NCI-H774 (cell line): ENCODE measurements at regions not wholly inside any gene's neighbourhood (a gene's known extent, or its start where the extent isn't known, plus 50 kb on each side); places are given as distances from the start of the nearest gene placed in this dataset.
"Not testable (repeated sequence)": the region's sequence is repeated elsewhere in the genome, so short reads cannot be mapped to it uniquely, and the experiment has no call there.

Source experiments
- DNase-seq: peaks from one replicate; lab custom pipeline; 2025; lab: John Stamatoyannopoulos, UW

DNA sequence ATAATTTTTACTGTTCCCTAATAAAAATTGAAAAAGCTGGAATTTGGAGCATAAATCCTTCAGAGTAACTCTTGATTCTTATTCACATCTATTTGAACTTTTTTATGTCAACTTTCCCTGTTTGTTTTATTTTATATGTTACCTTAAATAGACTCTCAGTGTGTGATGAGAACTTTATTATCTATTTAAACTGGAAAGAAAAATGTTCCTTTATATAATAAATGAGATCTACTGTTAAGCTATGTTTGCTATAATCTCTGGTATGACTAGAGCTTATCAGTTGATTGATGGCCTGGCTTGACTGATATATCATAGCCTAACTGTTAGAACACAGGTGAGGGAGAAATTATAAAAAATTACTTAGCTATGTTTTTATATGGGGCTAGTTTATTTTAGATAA, 330.6 kb upstream of the EPHA6 start:
- no peak for DNase-seq

DNA sequence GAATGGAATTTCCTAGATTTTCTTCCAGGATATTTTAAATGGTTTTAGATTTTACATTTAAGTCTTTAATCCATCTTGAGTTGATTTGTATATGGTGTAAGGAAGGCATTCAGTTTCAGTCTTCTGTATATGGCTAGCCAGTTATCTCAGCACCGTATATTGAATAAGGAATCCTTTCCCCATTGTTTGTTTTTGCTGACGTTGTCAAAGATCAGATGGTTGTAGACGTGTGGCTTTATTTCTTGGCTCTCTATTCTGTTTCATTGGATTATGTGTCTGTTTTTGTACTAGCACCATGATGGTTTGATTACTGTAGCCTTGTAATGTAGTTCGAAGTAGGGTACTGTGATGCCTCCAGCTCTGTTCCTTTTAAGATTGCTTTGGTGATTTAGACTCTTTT, 325.7 kb upstream of the EPHA6 start:
- DNase-seq, result no peak

DNA sequence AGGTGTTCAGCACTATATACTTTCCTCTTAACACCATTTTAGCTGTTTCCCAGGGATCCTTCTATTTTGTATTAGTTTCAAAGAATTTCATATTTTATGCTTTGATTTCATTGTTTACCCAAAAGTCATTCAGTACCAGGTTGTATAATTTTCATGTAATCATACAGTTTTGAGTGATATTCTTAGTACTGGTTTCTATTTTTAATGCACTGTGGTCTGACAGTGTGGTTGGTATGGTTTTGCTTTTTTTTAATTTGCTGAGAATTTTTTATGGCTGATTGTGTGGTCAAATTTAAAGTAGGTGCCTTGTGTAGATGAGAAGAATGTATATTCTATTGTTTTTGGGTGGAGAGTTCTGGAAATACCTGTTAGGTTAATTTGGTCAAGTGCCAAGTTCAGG, 323.4 kb upstream of the EPHA6 start:
- DNase-seq, result no peak

GRCh38 chr3:96491868-96492267, 322.5 kb upstream of the EPHA6 start:
- DNase-seq, result no peak

DNA sequence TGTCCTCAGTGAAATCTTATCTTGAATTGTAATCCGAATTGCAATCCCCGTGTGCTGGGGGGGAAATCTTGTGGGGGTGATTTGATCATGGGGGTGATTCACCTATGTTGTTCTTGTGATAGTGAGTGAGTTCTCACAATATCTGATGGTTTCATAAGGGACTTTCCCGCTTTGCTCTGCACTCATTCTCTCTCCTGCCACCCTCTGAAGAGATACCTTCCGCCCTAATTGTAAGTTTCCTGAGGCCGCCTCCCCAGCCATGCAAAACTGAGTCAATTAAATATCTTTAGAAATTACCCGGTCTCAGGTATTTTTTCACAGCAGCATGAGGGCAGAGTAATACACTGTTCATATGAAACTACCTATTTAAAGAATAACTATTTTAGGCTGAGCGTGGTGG, 304.1 kb upstream of the EPHA6 start:
- DNase-seq, result no peak

DNA sequence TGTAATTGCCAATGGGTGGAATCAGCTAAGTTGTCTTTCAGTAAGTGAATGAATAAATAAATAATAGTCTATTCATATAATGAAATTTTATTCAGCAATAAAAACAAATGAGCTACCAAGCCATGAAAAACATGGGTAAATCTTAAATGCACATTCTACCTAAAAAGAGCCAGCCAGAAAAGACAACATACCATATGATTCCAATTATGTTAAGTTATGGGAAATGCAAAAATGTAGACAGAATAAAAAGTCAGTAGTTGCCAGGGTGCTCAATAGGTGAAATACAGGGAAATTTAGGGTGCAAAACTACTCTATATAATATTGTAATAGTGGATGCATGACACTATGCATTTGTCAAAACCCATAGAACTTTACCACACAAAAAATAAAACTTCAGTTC, 277.2 kb upstream of the EPHA6 start:
- no peak for DNase-seq

DNA sequence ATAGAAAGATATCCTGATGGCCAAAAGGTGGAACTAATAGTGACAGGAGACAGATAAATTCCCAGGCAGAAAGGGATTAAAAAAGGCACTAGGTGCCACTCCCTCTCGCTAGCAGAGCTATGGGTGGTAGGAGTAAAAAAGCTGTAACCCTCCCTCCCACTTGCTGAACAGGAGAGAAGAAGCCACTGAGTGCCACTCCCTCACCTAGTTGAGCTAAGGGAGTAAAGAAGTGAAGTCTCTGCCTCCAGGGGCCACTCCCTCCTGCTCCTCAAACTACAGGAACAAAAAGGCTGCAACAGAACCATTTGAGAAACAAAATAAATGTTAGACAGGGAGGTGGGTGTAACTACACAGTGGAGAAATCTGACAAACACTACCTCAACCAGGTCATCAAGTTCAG, 276.2 kb upstream of the EPHA6 start:
- DNase-seq, result no peak

DNA sequence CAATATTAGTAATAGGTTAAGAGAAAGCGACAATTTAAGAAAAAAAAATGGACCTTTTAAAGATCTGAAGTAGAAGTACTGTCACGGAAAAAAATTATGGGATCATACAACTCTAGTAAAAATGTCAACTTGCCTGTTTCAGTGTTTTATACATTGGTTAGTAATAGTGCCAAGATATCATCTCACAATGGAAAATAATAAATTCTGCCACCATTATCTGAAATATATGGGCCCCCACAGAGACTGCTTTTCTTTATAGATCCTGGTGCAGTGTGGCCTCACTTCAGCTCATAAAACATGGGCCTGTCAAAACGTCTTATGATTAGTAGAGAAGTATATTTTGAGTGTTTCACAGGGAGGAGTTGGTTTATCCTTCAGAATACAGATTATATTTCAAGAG, 266.3 kb upstream of the EPHA6 start:
- no peak for DNase-seq

DNA sequence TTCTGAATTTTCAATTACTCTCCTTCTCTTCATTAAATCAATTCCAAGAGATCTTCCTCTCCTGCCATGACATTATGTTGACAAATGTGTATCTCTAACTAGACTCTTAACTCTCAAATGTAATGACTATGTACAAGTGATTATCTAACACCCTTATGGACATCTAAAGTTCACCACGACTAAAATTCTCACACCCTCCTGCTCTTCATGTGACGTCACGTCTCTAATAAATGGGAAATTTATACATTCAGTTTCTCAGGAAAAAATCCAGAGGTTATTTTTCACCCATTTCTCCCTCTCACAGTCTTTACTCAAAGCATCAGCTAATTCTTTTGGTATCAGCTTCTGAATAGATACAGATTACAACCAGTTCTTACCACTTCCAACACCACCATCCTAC, 237.5 kb upstream of the EPHA6 start:
- DNase-seq, result no peak

DNA sequence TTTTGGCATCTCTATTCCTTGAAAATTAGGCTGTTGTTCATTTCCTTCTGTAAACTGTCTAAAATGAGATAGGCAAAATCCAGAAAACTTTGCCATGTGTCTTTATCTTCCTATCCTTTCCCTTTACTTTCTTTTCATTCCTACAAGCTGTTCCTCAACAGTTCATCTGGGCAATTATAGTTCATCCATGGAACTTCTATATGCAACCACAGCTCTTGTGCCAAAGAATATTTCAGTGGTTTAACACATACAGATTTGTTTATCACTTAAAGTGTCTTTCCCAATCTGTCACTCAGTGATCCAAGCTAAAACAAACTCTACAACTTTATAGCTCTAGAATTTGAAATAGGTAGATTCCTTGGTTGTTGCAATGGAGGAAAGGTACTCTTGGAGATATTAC, 230.3 kb upstream of the EPHA6 start:
- DNase-seq, result no peak

GRCh38 chr3:96606865-96607264, 207.5 kb upstream of the EPHA6 start:
- DNase-seq, result not testable (repeated sequence)

DNA sequence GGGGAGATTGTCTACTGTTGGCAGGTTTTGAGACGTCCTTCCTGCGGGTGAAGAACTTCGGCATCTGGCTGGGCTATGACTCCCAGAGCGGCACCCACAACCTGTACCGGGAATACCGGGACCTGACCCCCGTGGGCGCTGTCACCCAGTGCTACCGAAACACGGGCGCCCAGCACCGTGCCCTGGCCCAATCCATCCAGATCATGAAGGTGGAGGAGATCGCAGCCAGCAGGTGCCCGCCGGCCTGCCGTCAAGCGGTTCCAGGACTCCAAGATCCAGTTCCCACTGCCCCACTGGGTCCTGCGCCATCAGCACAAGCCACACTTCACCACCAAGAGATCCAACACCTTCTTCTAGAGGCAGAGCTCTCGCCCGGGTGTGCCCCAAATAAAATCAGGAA, 194.9 kb upstream of the EPHA6 start:
- no peak for DNase-seq

DNA sequence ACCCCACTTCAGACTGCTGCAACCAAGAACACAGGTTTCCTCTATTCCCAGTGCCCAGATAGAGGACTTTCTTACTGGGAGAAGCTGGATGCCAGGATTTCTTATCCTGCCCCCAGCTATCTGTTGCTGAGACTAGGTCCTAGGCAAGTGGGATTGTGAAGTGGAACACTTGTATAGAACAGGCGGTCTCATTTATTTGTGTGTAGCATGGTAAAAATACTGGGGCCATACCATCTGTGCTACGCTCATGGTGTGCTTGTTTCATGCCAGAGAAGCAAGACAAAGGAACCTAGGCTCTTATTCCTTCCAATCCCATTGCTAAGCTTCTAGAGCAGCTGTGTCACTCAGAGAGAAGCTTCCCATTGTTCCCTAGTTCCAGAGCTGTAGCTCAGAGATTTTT, 191.5 kb upstream of the EPHA6 start:
- no peak for DNase-seq

- no peak for DNase-seq
These were observed 183.3 kb upstream of the EPHA6 start for GRCh38 chr3:96631050-96631449.

GRCh38 chr3:96646596-96646995, 167.8 kb upstream of the EPHA6 start:
- DNase-seq, result no peak

GRCh38 chr3:96657710-96658109, 156.7 kb upstream of the EPHA6 start:
- no peak for DNase-seq

GRCh38 chr3:96671861-96672595, 142.4 kb upstream of the EPHA6 start:
- DNase-seq, result not testable (repeated sequence)

DNA sequence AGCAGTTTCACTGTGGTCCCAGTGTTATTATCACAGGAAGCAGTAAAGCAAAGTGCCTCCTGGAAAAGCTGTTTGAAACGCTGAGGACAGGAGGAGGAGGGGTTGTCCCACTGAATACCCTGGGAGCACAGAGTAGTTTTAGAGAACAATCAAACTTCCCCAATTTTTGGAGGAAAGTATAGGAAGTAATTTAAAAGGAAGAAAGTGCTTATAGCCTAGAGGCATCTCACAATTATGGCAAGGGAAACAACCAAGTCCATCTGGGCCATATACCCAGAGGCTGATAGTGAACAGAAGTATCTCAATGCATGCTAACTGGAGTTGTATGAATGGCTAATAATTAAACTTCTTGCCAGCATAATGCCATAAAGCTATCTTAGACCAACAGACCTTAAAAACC, 137.2 kb upstream of the EPHA6 start:
- DNase-seq, result no peak

GRCh38 chr3:96678325-96678724, 136.1 kb upstream of the EPHA6 start:
- no peak for DNase-seq

GRCh38 chr3:96700322-96701315, 113.8 kb upstream of the EPHA6 start:
- no peak for DNase-seq

GRCh38 chr3:96705895-96706294, 108.5 kb upstream of the EPHA6 start:
- no peak for DNase-seq

DNA sequence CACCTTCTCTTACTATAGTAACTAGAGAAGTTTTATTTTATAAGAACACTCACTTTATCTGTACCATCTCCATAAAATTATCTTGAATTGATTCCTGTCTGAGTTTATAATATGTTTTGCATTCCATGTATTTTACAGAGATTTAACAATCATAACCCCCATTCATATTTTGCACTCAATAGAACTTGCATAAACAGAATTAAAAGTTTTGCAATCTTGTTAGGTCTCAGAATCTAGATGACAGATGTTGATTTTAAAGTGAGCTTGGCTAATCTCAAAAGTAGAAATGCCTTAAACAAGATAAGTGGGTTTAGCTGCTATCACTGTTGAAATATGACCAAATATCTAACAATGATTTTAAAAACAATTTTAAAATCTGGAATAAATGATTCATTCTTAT, 107.9 kb upstream of the EPHA6 start:
- DNase-seq, result no peak

DNA sequence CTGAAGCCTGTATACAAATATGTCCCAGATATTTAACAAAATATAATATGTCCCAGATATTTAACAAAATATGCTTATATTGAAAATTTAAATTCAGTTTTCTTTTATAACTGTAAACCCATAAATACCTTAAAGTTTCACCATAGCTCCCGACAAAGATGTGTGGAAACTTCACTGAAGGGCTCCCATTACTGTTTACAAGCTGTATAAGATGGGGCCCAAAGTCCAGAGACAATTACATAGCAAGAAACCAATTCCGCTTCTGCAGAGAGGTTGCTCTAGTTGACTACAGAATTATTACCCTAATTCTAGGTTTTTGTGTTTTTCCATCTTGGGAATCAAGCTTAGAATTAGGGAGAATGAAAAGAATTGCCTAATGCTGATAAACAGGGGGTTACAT, 102.6 kb upstream of the EPHA6 start:
- DNase-seq, result no peak
